Neural cell (in vitro differentiated cells): ENCODE measurements at regions not wholly inside any gene's neighbourhood (a gene's known extent, or its start where the extent isn't known, plus 50 kb on each side); places are given as distances from the start of the nearest gene placed in this dataset.

Experiments
- CTCF ChIP-seq: fragments of 450-650 bp; IDR thresholded peaks from 2 replicates; pipeline ENCODE4 v1.5.1; 2014; ENCODE audit warnings: antibody characterized with exemption, mild to moderate bottlenecking, moderate library complexity; ENCODE audit not compliant: poor library complexity, severe bottlenecking
- EZH2 ChIP-seq: fragments of 200-600, 300-800 bp; shearing (Covaris generic), sonication (generic); IDR thresholded peaks from 2 replicates; pipeline ENCODE4 v1.6.1; 2014; ENCODE audit warnings: antibody characterized with exemption, low read length, borderline replicate concordance, mild to moderate bottlenecking; ENCODE audit not compliant: insufficient read depth, poor library complexity, severe bottlenecking
- POLR2AphosphoS5 ChIP-seq: IDR thresholded peaks from 2 replicates; pipeline ENCODE4 v1.6.1; 2012

DNA sequence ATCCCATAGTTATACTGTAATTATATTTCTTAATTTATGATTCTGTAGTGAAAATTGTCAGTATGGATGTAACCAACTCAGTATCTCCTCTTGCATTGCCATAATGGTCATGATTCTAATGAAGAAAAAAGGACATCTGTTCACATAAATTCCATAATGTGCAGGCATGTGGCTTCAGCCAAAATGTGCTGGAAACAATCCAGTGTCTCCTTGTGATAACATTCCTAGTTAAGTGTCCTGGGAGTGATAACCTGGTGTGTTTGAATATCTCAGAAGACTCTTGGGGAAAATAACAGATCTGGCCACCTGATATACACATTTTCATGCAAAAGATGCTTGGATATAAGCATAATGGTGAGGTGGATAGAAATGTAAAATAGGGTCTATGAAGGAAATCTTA, 2309.8 kb downstream of the PCDH7 start:
- TF ChIP-seq CTCF (no peak), POLR2AphosphoS5 (no peak), EZH2 (no peak)
